Chondrocyte (in vitro differentiated cells): ENCODE measurements at regions not wholly inside any gene's neighbourhood (a gene's known extent, or its start where the extent isn't known, plus 50 kb on each side); places are given as distances from the start of the nearest gene placed in this dataset.

Experiments
- DNase-seq: peaks from one replicate; pipeline ENCODE4 v3.0.0; 2021; ENCODE audit warnings: mixed read lengths, low spot score
- H3K27ac Mint-ChIP-seq: one replicate; pipeline ENCODE4 v1.8.0; 2021; ENCODE audit warnings: mild to moderate bottlenecking, moderate library complexity, mixed read lengths; ENCODE audit not compliant: unreplicated experiment
- H3K27me3 Mint-ChIP-seq: 2 replicates; pipeline ENCODE4 v1.8.0; 2021; ENCODE audit warnings: low read depth, mixed read lengths
- H3K36me3 Mint-ChIP-seq: 2 replicates; pipeline ENCODE4 v1.8.0; 2021; ENCODE audit warnings: low read depth, mixed read lengths
- H3K4me1 Mint-ChIP-seq: 2 replicates; pipeline ENCODE4 v1.8.0; 2021; ENCODE audit warnings: low read depth, mild to moderate bottlenecking, mixed read lengths
- H3K4me3 Mint-ChIP-seq: one replicate; pipeline ENCODE4 v1.8.0; 2021; ENCODE audit warnings: mild to moderate bottlenecking, moderate library complexity, mixed read lengths; ENCODE audit not compliant: unreplicated experiment
- H3K9me3 Mint-ChIP-seq: 2 replicates; pipeline ENCODE4 v1.8.0; 2021; ENCODE audit warnings: low read depth, mixed read lengths
- CTCF ChIP-seq: fragments of 200-600 bp; sonication (generic); IDR thresholded peaks from 2 replicates; pipeline ENCODE4 v1.5.0; 2021; ENCODE audit warnings: antibody characterized with exemption, mild to moderate bottlenecking, moderate library complexity

- Mint-ChIP-seq H3K9me3 (no peaks in the 10 kb centered on the region), H3K4me1 (peaks cover 6% of the 10 kb centered on the region), H3K36me3 (no peaks in the 10 kb centered on the region), H3K27ac (no peak overlapping the region), H3K27me3 (no peaks in the 10 kb centered on the region), H3K4me3 (no peak overlapping the region)
- no peak for DNase-seq
- TF ChIP-seq CTCF, result peak; percentile 48
Measured at GRCh38 chr17:14935139-14935841, 329.8 kb downstream of the PMP22 start.

GRCh38 chr17:14933676-14934075 lies 331.4 kb downstream of the PMP22 start:
- no peak for TF ChIP-seq CTCF
- H3K27me3 Mint-ChIP-seq, result no peaks in the 10 kb centered on the region
- no peak for DNase-seq
- H3K27ac Mint-ChIP-seq, result no peak overlapping the region
- no peak overlapping the region for H3K4me3 Mint-ChIP-seq
- no peaks in the 10 kb centered on the region for H3K4me1 Mint-ChIP-seq
- no peaks in the 10 kb centered on the region for H3K9me3 Mint-ChIP-seq
- H3K36me3 Mint-ChIP-seq, result no peaks in the 10 kb centered on the region

GRCh38 chr17:14926526-14927122 lies 338.5 kb downstream of the PMP22 start:
- peaks cover 5% of the 10 kb centered on the region for H3K36me3 Mint-ChIP-seq
- peak; percentile 93 for TF ChIP-seq CTCF
- DNase-seq, result no peak

GRCh38 chr17:14926073-14926472 lies 339.1 kb downstream of the PMP22 start:
- Mint-ChIP-seq H3K4me1 (peaks cover 20% of the 10 kb centered on the region), H3K27me3 (no peaks in the 10 kb centered on the region), H3K9me3 (peaks cover 11% of the 10 kb centered on the region)

More at GRCh38 chr17:14926526-14927122, 338.5 kb downstream of the PMP22 start:
- Mint-ChIP-seq H3K4me3 (no peak overlapping the region), H3K27me3 (no peaks in the 10 kb centered on the region), H3K27ac (no peak overlapping the region), H3K9me3 (peaks cover 11% of the 10 kb centered on the region), H3K4me1 (peaks cover 20% of the 10 kb centered on the region)

GRCh38 chr17:14925498-14925897 lies 339.6 kb downstream of the PMP22 start:
- no peak for DNase-seq
- no peak overlapping the region for H3K4me3 Mint-ChIP-seq
- peaks cover 20% of the 10 kb centered on the region for H3K4me1 Mint-ChIP-seq
- peaks cover 11% of the 10 kb centered on the region for H3K9me3 Mint-ChIP-seq
- TF ChIP-seq CTCF, result no peak
- H3K36me3 Mint-ChIP-seq, result peaks cover 5% of the 10 kb centered on the region
- no peak overlapping the region for H3K27ac Mint-ChIP-seq
- no peaks in the 10 kb centered on the region for H3K27me3 Mint-ChIP-seq

More at GRCh38 chr17:14926073-14926472, 339.1 kb downstream of the PMP22 start:
- no peak for TF ChIP-seq CTCF
- H3K4me3 Mint-ChIP-seq, result no peak overlapping the region
- H3K27ac Mint-ChIP-seq, result no peak overlapping the region
- peaks cover 5% of the 10 kb centered on the region for H3K36me3 Mint-ChIP-seq
- no peak for DNase-seq
